A549 (cell line): ENCODE measurements at regions not wholly inside any gene's neighbourhood (a gene's known extent, or its start where the extent isn't known, plus 50 kb on each side); places are given as distances from the start of the nearest gene placed in this dataset.

ENCODE experiments used
- ATAC-seq, 2 experiments: fragments of 200-7000 bp in 1 of 2; fragments of >200 bp in 1 of 2; cut with Nextera tagmentation in 1 of 2; cut with Tn5 transposase in 1 of 2; 3 replicates each; pipeline versions ENCODE4 v1.8.0 to v1.9.1; 2018 to 2020; ENCODE audit warnings: mild to moderate bottlenecking in 1 of 2, moderate library complexity in 1 of 2
- CTCF ChIA-PET: fragments of 300-600 bp; sonication (Branson Sonifier 250); formaldehyde crosslinking; extraction: SDS; loops from one replicate; lab custom pipeline; 2021; ENCODE audit warnings: antibody characterized with exemption, inconsistent platforms; lab: Yijun Ruan, JAX
- POLR2A ChIA-PET: fragments of 350-600 bp; formaldehyde crosslinking; extraction: SDS; loops from one replicate; lab custom pipeline; 2021; ENCODE audit warnings: antibody characterized with exemption, inconsistent platforms; lab: Yijun Ruan, JAX
- DNase-seq, 2 experiments: peaks; one replicate each; pipeline versions ENCODE4 v3.0.0 to v3.0.0-alpha.2; 2011 to 2016; ENCODE audit warnings: low read depth in 1 of 2, low spot score in 1 of 2
- FAIRE-seq: peaks from 2 replicates; lab custom pipeline; 2011; peaks lifted over from hg19 to GRCh38; lab: Jason Lieb, UNC
- H3K27ac ChIP-seq, 2 experiments: fragments of >200 bp; sonication (Bioruptor Twin); formaldehyde crosslinking; 3 replicates each; pipeline ENCODE4 v1.5.1; 2016 to 2017
- H3K4me1 ChIP-seq: fragments of >200 bp; sonication (Bioruptor Twin); formaldehyde crosslinking; 3 replicates; pipeline ENCODE4 v1.6.1; 2016
- H3K4me2 ChIP-seq: fragments of >200 bp; sonication (Bioruptor Twin); formaldehyde crosslinking; 3 replicates; pipeline ENCODE4 v1.6.1; 2016
- H3K4me3 ChIP-seq: fragments of >200 bp; sonication (Bioruptor Twin); formaldehyde crosslinking; 3 replicates; pipeline ENCODE4 v1.5.1; 2016
- H3K9me3 ChIP-seq: fragments of >200 bp; sonication (Bioruptor Twin); formaldehyde crosslinking; 3 replicates; pipeline ENCODE4 v1.6.1; 2016
- CEBPB ChIP-seq, 2 experiments: fragments of >200 bp in 1 of 2; sonication (Bioruptor Twin) in 1 of 2; formaldehyde crosslinking in 1 of 2; IDR thresholded peaks; 2 replicates each; pipeline ENCODE4 v1.6.1; 2012 to 2016
- CHD2 ChIP-seq: fragments of 150-350 bp; IDR thresholded peaks from 2 replicates; pipeline ENCODE4 v1.6.1; 2014; ENCODE audit warnings: low read length; ENCODE audit not compliant: partially characterized antibody
- EHF ChIP-seq: fragments of 250-450 bp; sonication (Bioruptor Pico); IDR thresholded peaks from 2 replicates; pipeline ENCODE4 v1.5.0; 2020; ENCODE audit warnings: mild to moderate bottlenecking
- EHMT2 ChIP-seq: fragments of 200-600 bp; sonication (generic); IDR thresholded peaks from 2 replicates; pipeline ENCODE4 v1.6.1; 2016; ENCODE audit warnings: antibody characterized with exemption, low read depth, mild to moderate bottlenecking, moderate library complexity
- EP300 ChIP-seq, 2 experiments: fragments of >200 bp; sonication (Bioruptor Twin); formaldehyde crosslinking; IDR thresholded peaks; 2 replicates in 1 of 2; 3 replicates in 1 of 2; pipeline ENCODE4 v1.6.1; 2016 to 2017
- ESRRA ChIP-seq: fragments of 150-350 bp; IDR thresholded peaks from 2 replicates; pipeline ENCODE4 v1.6.1; 2014; ENCODE audit warnings: mild to moderate bottlenecking, low read length, borderline replicate concordance
- FOSB ChIP-seq: fragments of 250-450 bp; sonication (Bioruptor Pico); IDR thresholded peaks from 2 replicates; pipeline ENCODE4 v1.5.0; 2020; ENCODE audit warnings: mild to moderate bottlenecking, moderate library complexity
- HEYL ChIP-seq: fragments of 250-450 bp; sonication (Bioruptor Pico); IDR thresholded peaks from 2 replicates; pipeline ENCODE4 v1.8.0; 2021; ENCODE audit warnings: mild to moderate bottlenecking, moderate library complexity
- HOXA7 ChIP-seq: fragments of 250-450 bp; sonication (Bioruptor Pico); IDR thresholded peaks from 2 replicates; pipeline ENCODE4 v1.5.0; 2020; ENCODE audit warnings: mild to moderate bottlenecking, moderate library complexity
- JUN ChIP-seq, 2 experiments: fragments of >200 bp; sonication (Bioruptor Twin); formaldehyde crosslinking; IDR thresholded peaks; 2 replicates in 1 of 2; 3 replicates in 1 of 2; pipeline ENCODE4 v1.6.1; 2016 to 2017
- MAFK ChIP-seq: fragments of 450-650 bp; IDR thresholded peaks from 2 replicates; pipeline ENCODE4 v1.6.1; 2014; ENCODE audit not compliant: partially characterized antibody
- NR3C1 ChIP-seq: fragments of >200 bp; sonication (Bioruptor Twin); formaldehyde crosslinking; IDR thresholded peaks from 3 replicates; pipeline ENCODE4 v1.6.1; 2017
- RARB ChIP-seq: fragments of 250-450 bp; sonication (Bioruptor Pico); IDR thresholded peaks from 2 replicates; pipeline ENCODE4 v1.8.0; 2021; ENCODE audit warnings: mild to moderate bottlenecking, moderate library complexity
- RFX5 ChIP-seq: fragments of 450-650 bp; IDR thresholded peaks from 2 replicates; pipeline ENCODE4 v1.7.1; 2014; ENCODE audit warnings: antibody characterized with exemption, mild to moderate bottlenecking, moderate library complexity
- TFCP2L1 ChIP-seq: fragments of 250-450 bp; sonication (Bioruptor Pico); IDR thresholded peaks from 2 replicates; pipeline ENCODE4 v1.5.0; 2021; ENCODE audit warnings: mild to moderate bottlenecking
- ZC3H11A ChIP-seq: fragments of 450-650 bp; IDR thresholded peaks from 2 replicates; pipeline ENCODE4 v1.6.1; 2014; ENCODE audit warnings: antibody characterized with exemption, mild to moderate bottlenecking
- ZSCAN20 ChIP-seq: fragments of 250-450 bp; sonication (Bioruptor Pico); IDR thresholded peaks from 2 replicates; pipeline ENCODE4 v1.8.0; 2022; ENCODE audit warnings: mild to moderate bottlenecking, moderate library complexity
- WGBS: methylation state at CpG from one replicate; pipeline ENCODE4 v1.1.6; 2017; ENCODE audit errors: missing lambda C conversion rate; 5-methylcytosine and 5-hydroxymethylcytosine counted together
- TF ChIP-seq, protein P1 (sequence below): IDR thresholded peaks from 2 replicates; pipeline ENCODE4 v1.6.1; 2012; ENCODE audit warnings: low read depth, borderline replicate concordance
- TF ChIP-seq, protein P2 (sequence below): IDR thresholded peaks from 2 replicates; pipeline ENCODE4 v1.6.1; 2012
- TF ChIP-seq, protein P3 (sequence below): fragments of >200 bp; sonication (Bioruptor Twin); formaldehyde crosslinking; IDR thresholded peaks from 3 replicates; pipeline ENCODE4 v1.6.1; 2016
- TF ChIP-seq, protein P4 (sequence below): IDR thresholded peaks from 2 replicates; pipeline ENCODE4 v1.6.1; 2012

DNA sequence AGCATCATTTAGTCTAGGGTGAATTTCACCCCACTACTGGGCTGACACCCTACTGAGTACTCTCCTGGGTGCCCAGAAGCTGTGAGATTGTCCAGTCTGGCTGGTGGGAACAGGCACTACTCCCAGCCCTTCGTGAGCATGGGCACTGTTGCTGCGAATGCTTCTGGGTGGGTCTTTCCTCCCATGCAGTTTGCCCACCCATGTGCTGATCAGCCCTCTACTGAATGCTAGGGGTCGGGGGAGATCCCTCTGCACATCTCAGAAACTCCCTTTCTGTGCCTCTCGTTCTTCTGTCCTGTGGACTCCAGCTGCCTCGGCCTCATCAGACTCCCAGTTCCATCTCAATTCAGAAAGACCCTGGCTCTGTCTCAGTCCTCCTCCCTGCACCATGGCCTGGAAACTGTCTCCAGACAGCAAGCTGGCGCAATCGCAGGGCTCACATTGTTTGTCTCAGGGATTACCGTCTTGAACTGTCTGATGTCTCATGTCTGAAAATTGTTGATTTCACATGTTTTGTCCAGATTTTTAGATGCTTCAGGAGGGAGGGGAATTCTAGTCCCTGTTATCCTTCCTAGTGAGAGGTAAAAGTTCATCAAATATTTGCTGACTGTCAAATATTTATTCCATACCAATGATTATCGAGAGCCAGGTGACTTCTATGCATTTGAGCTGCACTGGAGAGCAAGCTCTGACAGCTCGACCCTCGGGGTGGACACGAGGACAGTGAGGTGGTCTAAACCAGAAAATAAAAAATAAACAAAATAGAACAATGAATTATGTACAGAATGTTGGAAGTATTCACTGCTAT is 316.6 kb upstream of the RTL1 start:
- POLR2A ChIA-PET: interaction anchor here (0.9 kb wide), 1 partner anchor 9 kb away, joined by 3 read pairs; no protein-coding TSS in a partner anchor
- WGBS: 72% methylated on average over 12 of the region's 12 CpGs
- no peak overlapping the region for H3K4me2 ChIP-seq
- TF ChIP-seq, protein P1, sequence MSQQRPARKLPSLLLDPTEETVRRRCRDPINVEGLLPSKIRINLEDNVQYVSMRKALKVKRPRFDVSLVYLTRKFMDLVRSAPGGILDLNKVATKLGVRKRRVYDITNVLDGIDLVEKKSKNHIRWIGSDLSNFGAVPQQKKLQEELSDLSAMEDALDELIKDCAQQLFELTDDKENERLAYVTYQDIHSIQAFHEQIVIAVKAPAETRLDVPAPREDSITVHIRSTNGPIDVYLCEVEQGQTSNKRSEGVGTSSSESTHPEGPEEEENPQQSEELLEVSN: no peak
- 0 out of 4 replicates have a peak, but pooled peaks of 1 of the 2 experiments have one; percentile 8 for TF ChIP-seq CEBPB (IDR thresholded peaks at IDR 0.05)
- peak; percentile 90 for TF ChIP-seq MAFK
- no peaks in the 10 kb centered on the region for H3K4me1 ChIP-seq
- CTCF ChIA-PET: interaction anchor here (2.9 kb wide), 1 partner anchor 15 kb away, joined by 14 read pairs; no protein-coding TSS in a partner anchor
- no peaks in the 10 kb centered on the region for H3K9me3 ChIP-seq
- DNase-seq (no peak), FAIRE-seq (no peak), ATAC-seq (peak in 1 of 2 experiments; percentile 35; a peak in 1 of 6 replicates)
- 0 out of 6 replicates have a peak overlapping the region, but pooled peaks of 1 of the 2 experiments have one; percentile 19 for H3K27ac ChIP-seq
- H3K4me3 ChIP-seq: no peak overlapping the region

DNA sequence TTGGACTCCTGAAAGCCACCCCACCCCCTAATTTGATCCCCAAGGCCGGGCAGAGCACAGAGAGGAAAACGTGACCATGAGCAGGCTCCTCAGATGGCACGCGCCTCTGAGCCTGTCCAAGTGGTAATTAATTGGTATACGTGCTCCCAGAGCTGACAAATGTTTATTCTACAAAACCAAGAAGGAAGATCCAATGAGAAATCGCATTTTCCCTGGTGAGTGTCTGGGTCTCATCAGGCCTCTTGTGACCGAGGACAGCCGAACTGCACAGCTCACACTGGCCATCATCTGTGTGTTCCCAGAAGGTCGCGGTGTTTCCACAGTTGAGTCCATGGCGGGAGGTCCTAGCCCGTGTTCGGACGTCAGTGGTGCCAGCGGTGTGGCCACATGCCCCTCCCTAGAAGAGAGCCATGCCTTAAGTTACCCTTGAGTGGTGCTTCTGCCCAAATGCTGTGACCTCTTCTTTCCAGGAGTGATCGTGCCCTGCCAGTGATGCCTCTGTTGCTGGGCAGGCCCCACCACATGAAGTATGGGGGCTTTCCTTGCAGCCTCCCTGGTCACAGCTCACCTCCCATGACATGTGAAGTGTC is 317.5 kb upstream of the RTL1 start:
- no peaks in the 10 kb centered on the region for H3K4me1 ChIP-seq
- no peak overlapping the region for H3K27ac ChIP-seq
- H3K4me3 ChIP-seq: no peak overlapping the region
- TF ChIP-seq EHF (no peak), EHMT2 (no peak), RFX5 (no peak), CHD2 (no peak), FOSB (CRISPR knock-in tag) (no peak), HEYL (CRISPR knock-in tag) (no peak), HOXA7 (CRISPR knock-in tag) (no peak), RARB (CRISPR knock-in tag) (no peak), EP300 (IDR thresholded peaks at IDR 0.05) (no peak), NR3C1 (no peak), ZSCAN20 (CRISPR knock-in tag) (no peak), TFCP2L1 (no peak), JUN (IDR thresholded peaks at IDR 0.05) (no peak), ESRRA (no peak), ZC3H11A (no peak)
- TF ChIP-seq, protein P2, sequence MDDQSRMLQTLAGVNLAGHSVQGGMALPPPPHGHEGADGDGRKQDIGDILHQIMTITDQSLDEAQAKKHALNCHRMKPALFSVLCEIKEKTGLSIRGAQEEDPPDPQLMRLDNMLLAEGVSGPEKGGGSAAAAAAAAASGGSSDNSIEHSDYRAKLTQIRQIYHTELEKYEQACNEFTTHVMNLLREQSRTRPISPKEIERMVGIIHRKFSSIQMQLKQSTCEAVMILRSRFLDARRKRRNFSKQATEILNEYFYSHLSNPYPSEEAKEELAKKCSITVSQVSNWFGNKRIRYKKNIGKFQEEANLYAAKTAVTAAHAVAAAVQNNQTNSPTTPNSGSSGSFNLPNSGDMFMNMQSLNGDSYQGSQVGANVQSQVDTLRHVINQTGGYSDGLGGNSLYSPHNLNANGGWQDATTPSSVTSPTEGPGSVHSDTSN: no peak
- TF ChIP-seq, protein P3, sequence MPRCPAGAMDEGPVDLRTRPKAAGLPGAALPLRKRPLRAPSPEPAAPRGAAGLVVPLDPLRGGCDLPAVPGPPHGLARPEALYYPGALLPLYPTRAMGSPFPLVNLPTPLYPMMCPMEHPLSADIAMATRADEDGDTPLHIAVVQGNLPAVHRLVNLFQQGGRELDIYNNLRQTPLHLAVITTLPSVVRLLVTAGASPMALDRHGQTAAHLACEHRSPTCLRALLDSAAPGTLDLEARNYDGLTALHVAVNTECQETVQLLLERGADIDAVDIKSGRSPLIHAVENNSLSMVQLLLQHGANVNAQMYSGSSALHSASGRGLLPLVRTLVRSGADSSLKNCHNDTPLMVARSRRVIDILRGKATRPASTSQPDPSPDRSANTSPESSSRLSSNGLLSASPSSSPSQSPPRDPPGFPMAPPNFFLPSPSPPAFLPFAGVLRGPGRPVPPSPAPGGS: no peak
- TF ChIP-seq, protein P4, sequence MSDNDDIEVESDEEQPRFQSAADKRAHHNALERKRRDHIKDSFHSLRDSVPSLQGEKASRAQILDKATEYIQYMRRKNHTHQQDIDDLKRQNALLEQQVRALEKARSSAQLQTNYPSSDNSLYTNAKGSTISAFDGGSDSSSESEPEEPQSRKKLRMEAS: no peak
- FAIRE-seq (no peak), DNase-seq (no peak), ATAC-seq (no peak)
- H3K4me2 ChIP-seq: no peak overlapping the region
- 88% methylated on average over 16 of the region's 16 CpGs for WGBS
- no peaks in the 10 kb centered on the region for H3K9me3 ChIP-seq
- ChIA-PET POLR2A (interaction anchor here (0.9 kb wide), 1 partner anchor 8 kb away, joined by 3 read pairs; no protein-coding TSS in a partner anchor), CTCF (interaction anchor here (0.5 to 2.9 kb wide), 2 partner anchors 14 to 682 kb away, joined by 3 to 14 read pairs; no protein-coding TSS in a partner anchor)
